ENCODE measurements at regions not wholly inside any gene's neighbourhood (a gene's known extent, or its start where the extent isn't known, plus 50 kb on each side); places are given as distances from the start of the nearest gene placed in this dataset.

- H2AFZ ChIP-seq (ENCODE audit: insufficient read depth, low read length, poor library complexity) = no peak overlapping the region
- no peaks in the 10 kb centered on the region for H3K79me2 ChIP-seq (ENCODE audit: control insufficient read depth, insufficient read depth, low read length, poor library complexity)
- DNase-seq = no peak
- H3K36me3 ChIP-seq (ENCODE audit: control insufficient read depth in 1 of 2, insufficient read depth in 2 of 2, low read length in 2 of 2) = no peaks in the 10 kb centered on the region
- WGBS (ENCODE audit: extremely low coverage, insufficient coverage, insufficient read length) = no CpG with 5 or more reads among the region's 2 CpGs
- H2BK120ac ChIP-seq (ENCODE audit: insufficient read depth, low read length, poor library complexity) = no peak overlapping the region
- H3K27ac ChIP-seq (ENCODE audit: low read depth, low read length) = no peak overlapping the region
- no peak overlapping the region for H2AK5ac ChIP-seq (ENCODE audit: low read length)
- H3K18ac ChIP-seq (ENCODE audit: low read length) = no peak overlapping the region
- no peak overlapping the region for H3K4me2 ChIP-seq (ENCODE audit: low read length)
- no peak overlapping the region for H2BK5ac ChIP-seq (ENCODE audit: low read depth, low read length, poor library complexity)
- no peak overlapping the region for H3K4ac ChIP-seq (ENCODE audit: low read depth, low read length)
- H3K14ac ChIP-seq (ENCODE audit: low read length) = no peak overlapping the region
- no peaks in the 10 kb centered on the region for H3K27me3 ChIP-seq (ENCODE audit: insufficient read depth, low read length)
- H4K12ac ChIP-seq (ENCODE audit: low read depth, low read length) = no peak overlapping the region
- no peak overlapping the region for H3K9ac ChIP-seq (ENCODE audit: low read length)
- H3K4me3 ChIP-seq (ENCODE audit: low read depth, low read length) = no peak overlapping the region
- H3K79me1 ChIP-seq (ENCODE audit: low read length) = no peaks in the 10 kb centered on the region
- no peak overlapping the region for H4K91ac ChIP-seq (ENCODE audit: low read depth, low read length)
- H4K8ac ChIP-seq (ENCODE audit: low read depth, low read length) = no peak overlapping the region
- H3K9me3 ChIP-seq (ENCODE audit: insufficient read depth, low read depth, low read length) = no peaks in the 10 kb centered on the region
- no peak overlapping the region for H2BK12ac ChIP-seq (ENCODE audit: low read length)
- H3K23ac ChIP-seq (ENCODE audit: low read length) = no peak overlapping the region
- H3K4me1 ChIP-seq (ENCODE audit: control insufficient read depth in 1 of 2, insufficient read depth in 2 of 2, low read length in 2 of 2) = no peaks in the 10 kb centered on the region
Observed at GRCh38 chr14:42523666-42524065, 917.0 kb downstream of the LRFN5 start.

GRCh38 chr14:42517806-42518500 is 911.3 kb downstream of the LRFN5 start:
- Histone ChIP-seq H3K9me3 (ENCODE audit: insufficient read depth, low read depth, low read length) (no peaks in the 10 kb centered on the region), H3K4me3 (ENCODE audit: low read depth, low read length) (no peak overlapping the region), H3K36me3 (ENCODE audit: control insufficient read depth in 1 of 2, insufficient read depth in 2 of 2, low read length in 2 of 2) (no peaks in the 10 kb centered on the region), H3K4ac (ENCODE audit: low read depth, low read length) (no peak overlapping the region), H3K4me2 (ENCODE audit: low read length) (no peak overlapping the region), H4K12ac (ENCODE audit: low read depth, low read length) (no peak overlapping the region), H3K23ac (ENCODE audit: low read length) (no peak overlapping the region), H3K27me3 (ENCODE audit: insufficient read depth, low read length) (no peaks in the 10 kb centered on the region), H2BK120ac (ENCODE audit: insufficient read depth, low read length, poor library complexity) (no peak overlapping the region), H3K9ac (ENCODE audit: low read length) (no peak overlapping the region), H3K79me1 (ENCODE audit: low read length) (no peaks in the 10 kb centered on the region), H3K27ac (ENCODE audit: low read depth, low read length) (no peak overlapping the region), H4K91ac (ENCODE audit: low read depth, low read length) (no peak overlapping the region), H2AK5ac (ENCODE audit: low read length) (no peak overlapping the region), H2BK5ac (ENCODE audit: low read depth, low read length, poor library complexity) (no peak overlapping the region), H3K79me2 (ENCODE audit: control insufficient read depth, insufficient read depth, low read length, poor library complexity) (no peaks in the 10 kb centered on the region), H2AFZ (ENCODE audit: insufficient read depth, low read length, poor library complexity) (no peak overlapping the region), H3K14ac (ENCODE audit: low read length) (no peak overlapping the region), H2BK12ac (ENCODE audit: low read length) (no peak overlapping the region), H3K4me1 (ENCODE audit: control insufficient read depth in 1 of 2, insufficient read depth in 2 of 2, low read length in 2 of 2) (no peaks in the 10 kb centered on the region), H3K18ac (ENCODE audit: low read length) (no peak overlapping the region), H4K8ac (ENCODE audit: low read depth, low read length) (no peak overlapping the region)
- no CpG with 5 or more reads among the region's 2 CpGs for WGBS (ENCODE audit: extremely low coverage, insufficient coverage, insufficient read length)
- DNase-seq = no peak

- no peak overlapping the region for H3K4me3 ChIP-seq (ENCODE audit: low read depth, low read length)
- no peak overlapping the region for H2BK5ac ChIP-seq (ENCODE audit: low read depth, low read length, poor library complexity)
- no peak overlapping the region for H3K27ac ChIP-seq (ENCODE audit: low read depth, low read length)
- no peak overlapping the region for H3K4me2 ChIP-seq (ENCODE audit: low read length)
- no peaks in the 10 kb centered on the region for H3K36me3 ChIP-seq (ENCODE audit: control insufficient read depth in 1 of 2, insufficient read depth in 2 of 2, low read length in 2 of 2)
- no peaks in the 10 kb centered on the region for H3K79me2 ChIP-seq (ENCODE audit: control insufficient read depth, insufficient read depth, low read length, poor library complexity)
- H2BK12ac ChIP-seq (ENCODE audit: low read length) = no peak overlapping the region
- H2AK5ac ChIP-seq (ENCODE audit: low read length) = no peak overlapping the region
- no peaks in the 10 kb centered on the region for H3K9me3 ChIP-seq (ENCODE audit: insufficient read depth, low read depth, low read length)
- H3K14ac ChIP-seq (ENCODE audit: low read length) = no peak overlapping the region
- H4K12ac ChIP-seq (ENCODE audit: low read depth, low read length) = no peak overlapping the region
- H3K27me3 ChIP-seq (ENCODE audit: insufficient read depth, low read length) = no peaks in the 10 kb centered on the region
- DNase-seq = no peak
- H2AFZ ChIP-seq (ENCODE audit: insufficient read depth, low read length, poor library complexity) = no peak overlapping the region
- H3K4ac ChIP-seq (ENCODE audit: low read depth, low read length) = no peak overlapping the region
- H2BK120ac ChIP-seq (ENCODE audit: insufficient read depth, low read length, poor library complexity) = no peak overlapping the region
- no peaks in the 10 kb centered on the region for H3K79me1 ChIP-seq (ENCODE audit: low read length)
- no peak overlapping the region for H3K18ac ChIP-seq (ENCODE audit: low read length)
- no peak overlapping the region for H3K9ac ChIP-seq (ENCODE audit: low read length)
- H4K8ac ChIP-seq (ENCODE audit: low read depth, low read length) = no peak overlapping the region
- H3K23ac ChIP-seq (ENCODE audit: low read length) = no peak overlapping the region
- no peak overlapping the region for H4K91ac ChIP-seq (ENCODE audit: low read depth, low read length)
- whole genome bisulfite sequencing (ENCODE audit: extremely low coverage, insufficient coverage, insufficient read length) = no CpG with 5 or more reads among the region's 1 CpG
- no peaks in the 10 kb centered on the region for H3K4me1 ChIP-seq (ENCODE audit: control insufficient read depth in 1 of 2, insufficient read depth in 2 of 2, low read length in 2 of 2)
Observed at GRCh38 chr14:42513837-42514236, 907.2 kb downstream of the LRFN5 start.

- Histone ChIP-seq H4K12ac (ENCODE audit: low read depth, low read length) (no peak overlapping the region), H2BK120ac (ENCODE audit: insufficient read depth, low read length, poor library complexity) (no peak overlapping the region), H3K27me3 (ENCODE audit: insufficient read depth, low read length) (no peaks in the 10 kb centered on the region), H3K14ac (ENCODE audit: low read length) (no peak overlapping the region), H3K36me3 (ENCODE audit: control insufficient read depth in 1 of 2, insufficient read depth in 2 of 2, low read length in 2 of 2) (no peaks in the 10 kb centered on the region), H3K9me3 (ENCODE audit: insufficient read depth, low read depth, low read length) (no peaks in the 10 kb centered on the region), H3K4me1 (ENCODE audit: control insufficient read depth in 1 of 2, insufficient read depth in 2 of 2, low read length in 2 of 2) (no peaks in the 10 kb centered on the region), H3K27ac (ENCODE audit: low read depth, low read length) (no peak overlapping the region), H4K8ac (ENCODE audit: low read depth, low read length) (no peak overlapping the region), H3K4me3 (ENCODE audit: low read depth, low read length) (no peak overlapping the region), H3K4ac (ENCODE audit: low read depth, low read length) (no peak overlapping the region), H3K79me2 (ENCODE audit: control insufficient read depth, insufficient read depth, low read length, poor library complexity) (no peaks in the 10 kb centered on the region), H3K18ac (ENCODE audit: low read length) (no peak overlapping the region), H2AK5ac (ENCODE audit: low read length) (no peak overlapping the region), H2BK5ac (ENCODE audit: low read depth, low read length, poor library complexity) (no peak overlapping the region), H4K91ac (ENCODE audit: low read depth, low read length) (no peak overlapping the region), H2AFZ (ENCODE audit: insufficient read depth, low read length, poor library complexity) (no peak overlapping the region), H3K79me1 (ENCODE audit: low read length) (no peaks in the 10 kb centered on the region), H3K4me2 (ENCODE audit: low read length) (no peak overlapping the region), H3K9ac (ENCODE audit: low read length) (no peak overlapping the region), H2BK12ac (ENCODE audit: low read length) (no peak overlapping the region), H3K23ac (ENCODE audit: low read length) (no peak overlapping the region)
- DNase-seq = no peak
- WGBS (ENCODE audit: extremely low coverage, insufficient coverage, insufficient read length) = no CpG with 5 or more reads among the region's 1 CpG
Observed at GRCh38 chr14:42510071-42510470, 903.4 kb downstream of the LRFN5 start.
